ENCODE measurements at regions not wholly inside any gene's neighbourhood (a gene's known extent, or its start where the extent isn't known, plus 50 kb on each side); places are given as distances from the start of the nearest gene placed in this dataset.

DNA sequence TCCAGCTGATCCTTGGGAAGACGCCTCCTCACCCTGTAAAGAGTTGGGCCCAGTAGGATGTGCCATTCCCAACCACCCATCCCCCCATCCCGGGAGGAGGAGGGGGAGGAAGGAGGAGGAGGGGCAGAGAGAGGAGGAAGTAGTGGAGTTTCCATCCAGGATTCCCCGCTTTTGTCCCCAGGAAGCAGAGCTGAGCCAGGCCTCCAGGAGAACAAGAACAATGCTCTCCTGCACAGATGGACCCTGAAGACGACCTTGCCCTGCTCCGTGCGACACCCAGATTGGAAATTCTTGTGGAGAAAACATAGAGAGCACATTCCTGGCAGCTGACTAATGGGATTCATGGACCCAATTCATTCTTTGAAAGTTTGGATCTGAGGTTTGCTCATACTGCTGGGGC, 132.3 kb upstream of the CRY1 start:
- Histone ChIP-seq H3K4me3 (ENCODE audit: low read length) (no peak overlapping the region), H3K36me3 (ENCODE audit: insufficient read depth, low read length) (no peaks in the 10 kb centered on the region), H3K9ac (ENCODE audit: low read depth, low read length) (no peak overlapping the region; the same call in 1 of the 2 replicates), H3K9me3 (ENCODE audit: insufficient read depth, low read depth, low read length) (no peaks in the 10 kb centered on the region), H3K27ac (ENCODE audit: low read depth, low read length) (0 out of 2 replicates have a peak overlapping the region, but pooled peaks have one; percentile 23), H3K4me1 (ENCODE audit: insufficient read depth, low read length) (peaks cover 18% of the 10 kb centered on the region), H3K27me3 (ENCODE audit: insufficient read depth, low read length) (no peaks in the 10 kb centered on the region)
- 65% methylated on average over 4 of the region's 6 CpGs for WGBS

DNA sequence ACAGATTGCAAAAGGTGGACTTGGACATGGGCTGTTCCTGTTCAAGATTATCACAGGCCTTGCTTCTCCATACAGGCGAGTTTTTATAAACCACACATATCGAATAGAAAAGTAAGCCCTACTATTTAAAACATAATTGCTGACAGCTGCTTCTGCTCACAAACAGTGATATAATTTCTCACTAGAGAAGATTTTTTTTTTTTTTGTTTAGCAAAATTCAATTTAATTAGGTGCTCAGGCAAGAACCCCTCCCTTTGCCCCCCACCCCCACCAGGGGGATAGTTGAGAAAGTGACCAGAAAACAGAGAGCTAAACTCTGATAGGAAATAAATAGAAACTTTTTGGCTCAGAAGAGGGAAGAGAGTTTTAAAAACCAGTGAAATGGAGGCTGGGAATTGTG, 132.8 kb upstream of the CRY1 start:
- no peaks in the 10 kb centered on the region for H3K36me3 ChIP-seq (ENCODE audit: insufficient read depth, low read length)
- H3K27ac ChIP-seq (ENCODE audit: low read depth, low read length) = 0 out of 2 replicates have a peak overlapping the region, but pooled peaks have one; percentile 23
- WGBS = 93% methylated on average over 2 of the region's 2 CpGs
- H3K9ac ChIP-seq (ENCODE audit: low read depth, low read length) = no peak overlapping the region; the same call in 1 of the 2 replicates
- H3K9me3 ChIP-seq (ENCODE audit: insufficient read depth, low read depth, low read length) = no peaks in the 10 kb centered on the region
- H3K4me3 ChIP-seq (ENCODE audit: low read length) = no peak overlapping the region
- no peaks in the 10 kb centered on the region for H3K27me3 ChIP-seq (ENCODE audit: insufficient read depth, low read length)
- H3K4me1 ChIP-seq (ENCODE audit: insufficient read depth, low read length) = peaks cover 18% of the 10 kb centered on the region

DNA sequence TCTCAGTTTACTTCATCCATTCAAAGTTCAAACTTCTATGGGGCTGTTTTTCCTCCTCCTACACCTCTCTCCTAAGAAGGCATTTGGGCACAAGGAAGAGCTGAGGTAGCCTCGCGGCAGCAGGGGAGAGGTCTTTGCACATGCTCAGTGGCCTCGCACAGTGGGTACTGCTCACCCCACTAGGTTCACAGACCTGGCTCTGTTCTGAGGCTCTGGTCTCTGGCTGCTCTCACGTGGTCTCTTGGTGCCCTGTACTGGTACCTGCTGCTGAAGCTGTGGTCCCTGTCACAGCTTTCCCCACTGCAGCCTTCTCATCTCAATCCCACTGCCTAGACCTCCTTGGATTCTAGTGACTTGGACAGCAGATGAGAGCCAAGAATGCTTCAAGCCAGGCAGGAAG, 134.7 kb upstream of the CRY1 start:
- Histone ChIP-seq H3K4me3 (ENCODE audit: low read length) (no peak overlapping the region), H3K27ac (ENCODE audit: low read depth, low read length) (no peak overlapping the region), H3K36me3 (ENCODE audit: insufficient read depth, low read length) (no peaks in the 10 kb centered on the region), H3K9ac (ENCODE audit: low read depth, low read length) (no peak overlapping the region), H3K27me3 (ENCODE audit: insufficient read depth, low read length) (no peaks in the 10 kb centered on the region), H3K4me1 (ENCODE audit: insufficient read depth, low read length) (peaks cover 18% of the 10 kb centered on the region), H3K9me3 (ENCODE audit: insufficient read depth, low read depth, low read length) (no peaks in the 10 kb centered on the region)
- WGBS = 70% methylated on average over 4 of the region's 4 CpGs

DNA sequence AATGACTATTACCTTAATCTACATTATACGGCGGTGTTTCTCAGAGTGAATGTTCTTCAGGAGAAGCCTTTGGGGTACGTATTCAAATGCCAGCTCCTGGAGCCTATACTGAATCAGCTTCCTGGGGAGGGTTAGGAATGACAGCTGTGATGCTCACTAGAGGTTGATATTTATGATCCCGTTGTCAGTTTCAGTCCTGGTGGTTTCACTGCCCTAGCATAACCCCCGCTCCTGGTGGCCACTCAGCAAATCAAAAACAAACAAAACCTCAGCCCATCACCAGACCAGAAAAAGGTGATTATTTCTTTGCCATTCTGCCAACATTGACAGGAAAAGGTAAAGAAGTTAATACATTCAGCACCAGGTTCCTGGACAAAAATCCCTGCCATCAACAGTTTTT, 136.5 kb upstream of the CRY1 start:
- Histone ChIP-seq H3K9me3 (ENCODE audit: insufficient read depth, low read depth, low read length) (no peaks in the 10 kb centered on the region), H3K4me3 (ENCODE audit: low read length) (no peak overlapping the region), H3K27me3 (ENCODE audit: insufficient read depth, low read length) (no peaks in the 10 kb centered on the region), H3K9ac (ENCODE audit: low read depth, low read length) (no peak overlapping the region), H3K36me3 (ENCODE audit: insufficient read depth, low read length) (no peaks in the 10 kb centered on the region), H3K4me1 (ENCODE audit: insufficient read depth, low read length) (peaks cover 18% of the 10 kb centered on the region), H3K27ac (ENCODE audit: low read depth, low read length) (no peak overlapping the region)
- 90% methylated on average over 5 of the region's 5 CpGs for WGBS

DNA sequence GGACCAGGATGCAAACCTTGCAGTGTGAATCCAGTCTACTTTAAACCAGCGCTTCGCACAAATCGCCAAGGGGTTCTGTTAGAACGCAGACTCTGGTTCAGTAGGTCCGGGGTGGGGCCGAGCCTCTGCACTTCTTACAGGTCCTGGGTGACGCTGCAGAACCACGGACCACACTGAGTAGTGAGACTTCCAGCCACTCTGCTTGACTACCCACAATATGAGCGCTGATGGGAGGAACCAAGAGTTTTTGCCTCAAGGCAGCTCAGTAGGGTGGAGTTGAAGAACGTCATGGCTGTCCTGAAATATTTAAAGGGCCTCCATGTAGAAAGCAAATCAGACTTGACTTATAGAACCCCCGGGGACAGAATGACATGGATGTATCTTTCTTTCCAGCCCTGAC, 138.0 kb upstream of the CRY1 start:
- Histone ChIP-seq H3K27ac (ENCODE audit: low read depth, low read length) (no peak overlapping the region), H3K9me3 (ENCODE audit: insufficient read depth, low read depth, low read length) (no peaks in the 10 kb centered on the region), H3K4me1 (ENCODE audit: insufficient read depth, low read length) (peaks cover 10% of the 10 kb centered on the region; the same call in 1 of the 2 replicates), H3K9ac (ENCODE audit: low read depth, low read length) (no peak overlapping the region), H3K4me3 (ENCODE audit: low read length) (no peak overlapping the region), H3K36me3 (ENCODE audit: insufficient read depth, low read length) (no peaks in the 10 kb centered on the region), H3K27me3 (ENCODE audit: insufficient read depth, low read length) (no peaks in the 10 kb centered on the region)
- WGBS = 94% methylated on average over 11 of the region's 11 CpGs

DNA sequence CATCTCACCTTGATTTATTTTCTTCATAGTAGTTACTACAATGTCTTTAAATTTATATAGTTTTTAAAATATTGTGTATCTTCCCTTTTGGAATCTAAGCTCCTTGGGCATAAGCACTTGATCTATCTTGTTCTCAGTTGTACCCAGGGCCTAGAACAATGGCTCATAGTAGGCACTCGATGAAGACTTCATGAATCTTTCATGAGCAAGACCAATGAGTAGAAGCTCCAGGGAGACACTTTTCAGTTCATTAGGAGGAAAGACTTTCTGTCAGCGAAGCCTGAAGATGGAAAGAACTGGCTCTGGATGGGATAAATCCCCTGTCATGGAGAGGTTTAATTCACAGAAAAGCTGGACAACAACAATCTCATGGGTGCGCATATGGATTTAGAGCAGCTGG, 140.2 kb upstream of the CRY1 start:
- Histone ChIP-seq H3K36me3 (ENCODE audit: insufficient read depth, low read length) (no peaks in the 10 kb centered on the region), H3K4me1 (ENCODE audit: insufficient read depth, low read length) (peaks cover 10% of the 10 kb centered on the region), H3K9ac (ENCODE audit: low read depth, low read length) (no peak overlapping the region), H3K27me3 (ENCODE audit: insufficient read depth, low read length) (no peaks in the 10 kb centered on the region), H3K9me3 (ENCODE audit: insufficient read depth, low read depth, low read length) (no peaks in the 10 kb centered on the region), H3K4me3 (ENCODE audit: low read length) (no peak overlapping the region), H3K27ac (ENCODE audit: low read depth, low read length) (no peak overlapping the region)
- WGBS = 95% methylated on average over 3 of the region's 3 CpGs

DNA sequence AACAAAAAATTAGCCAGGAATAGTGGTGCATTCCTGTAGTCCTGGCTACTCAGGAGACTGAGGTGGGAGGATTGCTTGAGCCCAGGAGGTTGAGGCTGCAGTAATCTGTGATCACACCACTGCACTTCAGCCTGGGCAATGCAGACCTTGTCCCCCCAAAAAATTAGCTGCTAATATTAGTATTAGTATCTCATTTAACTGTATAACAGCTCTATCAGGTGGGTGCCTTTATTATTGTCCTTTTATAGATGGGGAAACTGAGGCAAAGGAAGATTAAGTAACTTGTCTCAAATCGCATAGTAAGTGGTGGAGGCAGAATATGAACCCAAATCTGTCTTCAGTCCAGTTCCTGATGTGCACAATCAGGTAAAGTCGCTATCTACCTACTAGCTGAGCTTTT, 142.3 kb upstream of the CRY1 start:
- Histone ChIP-seq H3K9me3 (ENCODE audit: insufficient read depth, low read depth, low read length) (no peaks in the 10 kb centered on the region), H3K36me3 (ENCODE audit: insufficient read depth, low read length) (no peaks in the 10 kb centered on the region), H3K27me3 (ENCODE audit: insufficient read depth, low read length) (no peaks in the 10 kb centered on the region), H3K27ac (ENCODE audit: low read depth, low read length) (no peak overlapping the region), H3K4me3 (ENCODE audit: low read length) (no peak overlapping the region), H3K9ac (ENCODE audit: low read depth, low read length) (no peak overlapping the region), H3K4me1 (ENCODE audit: insufficient read depth, low read length) (peaks cover 8% of the 10 kb centered on the region)
- 94% methylated on average over 2 of the region's 2 CpGs for whole genome bisulfite sequencing

DNA sequence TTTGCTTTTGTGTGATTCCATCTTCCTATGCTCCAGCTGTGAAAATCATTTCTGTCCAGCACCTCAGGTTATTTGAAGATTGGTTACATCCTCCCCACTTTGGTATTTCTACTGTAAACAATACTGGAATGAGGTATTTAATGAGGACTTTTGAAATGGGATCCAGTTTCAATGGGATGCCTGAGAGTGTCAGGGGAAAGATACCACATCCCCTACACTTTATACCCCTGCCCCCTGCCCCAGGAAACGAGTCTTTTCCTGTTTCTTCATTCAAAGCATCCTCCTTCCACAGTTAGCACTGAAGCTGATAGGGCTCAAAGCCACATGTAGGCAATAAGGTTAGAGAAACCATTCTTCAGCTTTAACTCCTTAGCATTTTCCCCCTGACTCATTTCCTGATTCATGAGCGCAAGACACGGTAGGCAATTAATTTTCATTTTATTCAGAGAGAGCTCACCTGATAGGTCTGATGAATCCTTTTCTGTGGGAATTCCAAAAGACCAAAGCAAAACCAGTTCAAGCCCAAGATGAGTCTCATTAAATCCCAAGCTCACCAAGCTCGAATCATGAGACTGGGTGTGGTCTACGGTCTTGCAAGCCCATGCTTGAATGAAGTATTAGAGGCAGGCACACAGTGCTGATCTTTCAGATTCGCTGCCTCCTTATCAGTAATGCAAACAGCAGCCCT, 143.6 kb upstream of the CRY1 start:
- Histone ChIP-seq H3K9ac (ENCODE audit: low read depth, low read length) (no peak overlapping the region), H3K4me1 (ENCODE audit: insufficient read depth, low read length) (peaks cover 8% of the 10 kb centered on the region), H3K36me3 (ENCODE audit: insufficient read depth, low read length) (no peaks in the 10 kb centered on the region), H3K27ac (ENCODE audit: low read depth, low read length) (no peak overlapping the region), H3K9me3 (ENCODE audit: insufficient read depth, low read depth, low read length) (no peaks in the 10 kb centered on the region), H3K4me3 (ENCODE audit: low read length) (no peak overlapping the region), H3K27me3 (ENCODE audit: insufficient read depth, low read length) (no peaks in the 10 kb centered on the region)
- 61% methylated on average over 6 of the region's 6 CpGs for WGBS

DNA sequence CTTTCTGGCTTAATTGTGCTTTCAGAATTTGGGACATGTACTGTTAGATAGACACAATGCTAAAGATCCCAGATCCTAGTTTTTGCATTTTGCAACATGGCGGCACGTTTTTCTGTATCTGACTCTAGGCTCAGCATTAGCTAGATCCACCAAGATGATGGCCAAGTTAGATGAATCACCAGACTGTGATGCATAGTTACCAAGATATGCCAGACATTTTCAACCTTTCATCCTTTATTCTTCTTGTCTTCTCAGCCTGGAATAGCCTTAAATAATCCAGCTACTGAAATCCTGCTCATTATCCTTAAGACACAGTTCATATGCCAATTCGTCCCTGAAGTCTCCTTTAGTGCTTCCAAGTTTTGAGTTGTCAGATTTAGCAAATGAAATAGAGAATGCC, 144.9 kb upstream of the CRY1 start:
- no peak overlapping the region for H3K27ac ChIP-seq (ENCODE audit: low read depth, low read length)
- H3K27me3 ChIP-seq (ENCODE audit: insufficient read depth, low read length) = no peaks in the 10 kb centered on the region
- no peaks in the 10 kb centered on the region for H3K36me3 ChIP-seq (ENCODE audit: insufficient read depth, low read length)
- peaks cover 8% of the 10 kb centered on the region for H3K4me1 ChIP-seq (ENCODE audit: insufficient read depth, low read length)
- WGBS = 83% methylated on average over 3 of the region's 3 CpGs
- no peak overlapping the region for H3K9ac ChIP-seq (ENCODE audit: low read depth, low read length)
- no peak overlapping the region for H3K4me3 ChIP-seq (ENCODE audit: low read length)
- no peaks in the 10 kb centered on the region for H3K9me3 ChIP-seq (ENCODE audit: insufficient read depth, low read depth, low read length)

DNA sequence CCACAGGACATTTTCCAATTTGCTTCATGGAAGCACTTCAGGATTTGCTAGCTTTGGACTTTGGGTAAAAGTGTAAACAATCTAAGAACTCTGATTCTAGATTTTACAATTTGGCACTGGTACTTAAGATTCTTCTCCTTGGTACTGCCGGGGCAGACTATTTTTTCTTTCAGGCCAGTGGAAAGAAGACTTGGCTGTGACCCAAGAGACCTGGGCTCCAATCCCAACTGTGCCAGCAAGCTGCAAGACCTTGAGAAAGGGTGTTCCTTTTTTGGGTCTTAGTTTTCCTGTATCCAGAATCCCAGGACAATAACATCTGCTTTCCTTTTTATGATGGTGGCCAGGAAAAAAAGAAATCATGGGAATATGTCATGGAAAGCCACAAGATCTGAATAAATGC, 148.1 kb upstream of the CRY1 start:
- 93% methylated on average over 1 of the region's 1 CpG for WGBS
- H3K9ac ChIP-seq (ENCODE audit: low read depth, low read length) = no peak overlapping the region
- H3K36me3 ChIP-seq (ENCODE audit: insufficient read depth, low read length) = no peaks in the 10 kb centered on the region
- H3K9me3 ChIP-seq (ENCODE audit: insufficient read depth, low read depth, low read length) = no peaks in the 10 kb centered on the region
- H3K27me3 ChIP-seq (ENCODE audit: insufficient read depth, low read length) = no peaks in the 10 kb centered on the region
- no peak overlapping the region for H3K4me3 ChIP-seq (ENCODE audit: low read length)
- H3K27ac ChIP-seq (ENCODE audit: low read depth, low read length) = no peak overlapping the region
- peaks cover 8% of the 10 kb centered on the region for H3K4me1 ChIP-seq (ENCODE audit: insufficient read depth, low read length)

DNA sequence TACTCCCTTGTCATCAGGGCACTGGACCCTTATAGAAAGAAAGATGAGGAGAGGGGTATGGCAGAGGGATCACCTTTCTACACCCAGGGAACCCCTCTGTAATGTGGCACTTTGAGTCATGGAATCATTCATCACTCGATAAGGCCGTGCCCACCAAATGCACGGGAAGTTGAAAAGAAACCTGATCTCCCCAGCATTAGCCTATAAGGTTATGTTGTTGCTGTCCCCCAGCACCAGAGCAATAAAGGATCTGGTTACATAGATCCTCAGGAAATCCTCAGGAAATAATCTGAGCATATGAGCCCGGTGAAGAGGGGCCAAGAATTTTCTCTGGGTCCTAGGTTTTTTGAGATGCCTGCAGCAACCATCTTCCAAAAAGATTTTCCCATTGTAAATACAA, 148.8 kb upstream of the CRY1 start:
- no peaks in the 10 kb centered on the region for H3K9me3 ChIP-seq (ENCODE audit: insufficient read depth, low read depth, low read length)
- H3K36me3 ChIP-seq (ENCODE audit: insufficient read depth, low read length) = no peaks in the 10 kb centered on the region
- H3K27ac ChIP-seq (ENCODE audit: low read depth, low read length) = no peak overlapping the region
- no peaks in the 10 kb centered on the region for H3K27me3 ChIP-seq (ENCODE audit: insufficient read depth, low read length)
- 74% methylated on average over 4 of the region's 4 CpGs for WGBS
- no peak overlapping the region for H3K4me3 ChIP-seq (ENCODE audit: low read length)
- no peak overlapping the region for H3K9ac ChIP-seq (ENCODE audit: low read depth, low read length)
- peaks cover 1% of the 10 kb centered on the region for H3K4me1 ChIP-seq (ENCODE audit: insufficient read depth, low read length)

DNA sequence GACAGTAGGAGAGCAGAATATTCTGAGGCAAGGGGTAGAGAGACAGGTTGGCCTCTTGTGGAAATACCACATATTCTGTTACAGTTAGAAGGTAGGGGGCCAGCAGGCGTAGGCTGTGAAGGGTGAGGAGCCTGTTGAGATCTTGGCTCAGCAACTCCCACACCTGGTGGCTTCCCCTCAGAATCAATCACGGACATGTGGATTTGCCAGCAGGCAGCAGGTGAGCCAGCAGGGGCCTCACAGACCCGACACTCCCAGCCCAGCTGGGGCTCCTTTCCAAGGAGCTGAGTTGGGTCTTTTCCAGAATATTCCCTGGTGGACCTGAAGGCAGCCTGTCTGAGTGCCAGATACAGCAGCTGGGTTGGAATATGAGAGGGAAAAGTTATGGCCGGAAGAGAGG, 150.0 kb upstream of the CRY1 start:
- no peaks in the 10 kb centered on the region for H3K4me1 ChIP-seq (ENCODE audit: insufficient read depth, low read length)
- no peaks in the 10 kb centered on the region for H3K9me3 ChIP-seq (ENCODE audit: insufficient read depth, low read depth, low read length)
- no peaks in the 10 kb centered on the region for H3K27me3 ChIP-seq (ENCODE audit: insufficient read depth, low read length)
- no peak overlapping the region for H3K27ac ChIP-seq (ENCODE audit: low read depth, low read length)
- no peak overlapping the region for H3K4me3 ChIP-seq (ENCODE audit: low read length)
- WGBS = 74% methylated on average over 4 of the region's 4 CpGs
- no peak overlapping the region for H3K9ac ChIP-seq (ENCODE audit: low read depth, low read length)
- no peaks in the 10 kb centered on the region for H3K36me3 ChIP-seq (ENCODE audit: insufficient read depth, low read length)

Data from HUES64 (cell line).